Activated CD8-positive, alpha-beta T cell treated with anti-CD3 and anti-CD28 coated beads, Interleukin-2, amount 10 ng/mL, durations not matched to agents 7 days and 5 days (primary cell): ENCODE measurements at regions not wholly inside any gene's neighbourhood (a gene's known extent, or its start where the extent isn't known, plus 50 kb on each side); places are given as distances from the start of the nearest gene placed in this dataset.

Source experiments
- ATAC-seq: fragments of 150-1000 bp; cut with Tn5 transposase; one replicate; pipeline ENCODE4 v1.10.0; 2021; ENCODE audit warnings: moderate library complexity
- CTCF ChIA-PET: fragments of 350-600 bp; sonication (Branson Sonifier 250); formaldehyde crosslinking; loops from one replicate; lab custom pipeline; 2021; ENCODE audit warnings: antibody characterized with exemption; lab: Charles Lee
- POLR2A ChIA-PET: fragments of 350-600 bp; sonication (Branson Sonifier 250); formaldehyde crosslinking; loops from one replicate; lab custom pipeline; 2021; ENCODE audit warnings: antibody characterized with exemption; lab: Charles Lee
- DNase-seq: peaks from one replicate; pipeline ENCODE4 v3.0.0-alpha.2; 2020
- H3K27ac Mint-ChIP-seq: one replicate; pipeline ENCODE4 v1.8.0; 2021; ENCODE audit warnings: mild to moderate bottlenecking, mixed read lengths
- H3K27me3 Mint-ChIP-seq: one replicate; pipeline ENCODE4 v1.8.0; 2021; ENCODE audit warnings: low read depth, mixed read lengths
- H3K36me3 Mint-ChIP-seq: one replicate; pipeline ENCODE4 v1.8.0; 2021; ENCODE audit warnings: low read depth, mixed read lengths
- H3K4me1 Mint-ChIP-seq: one replicate; pipeline ENCODE4 v1.8.0; 2021; ENCODE audit warnings: low read depth, mixed read lengths
- H3K4me3 Mint-ChIP-seq: one replicate; pipeline ENCODE4 v1.8.0; 2021; ENCODE audit warnings: mild to moderate bottlenecking, mixed read lengths
- H3K9me3 Mint-ChIP-seq: one replicate; pipeline ENCODE4 v1.8.0; 2022; ENCODE audit warnings: mixed read lengths; ENCODE audit not compliant: insufficient read depth

- Mint-ChIP-seq H3K36me3 (no peaks in the 10 kb centered on the region), H3K4me3 (no peak overlapping the region), H3K9me3 (no peaks in the 10 kb centered on the region), H3K27me3 (no peaks in the 10 kb centered on the region), H3K27ac (no peak overlapping the region), H3K4me1 (no peaks in the 10 kb centered on the region)
- DNase-seq (no peak), ATAC-seq (no peak)
- POLR2A ChIA-PET: no interaction called here
- CTCF ChIA-PET: interaction anchor here (0.9 kb wide), 1 partner anchor 78 kb away, joined by 3 read pairs; no protein-coding TSS in a partner anchor
Measured at GRCh38 chr12:81843599-81843998, 84.4 kb upstream of the PPFIA2 start.

DNA sequence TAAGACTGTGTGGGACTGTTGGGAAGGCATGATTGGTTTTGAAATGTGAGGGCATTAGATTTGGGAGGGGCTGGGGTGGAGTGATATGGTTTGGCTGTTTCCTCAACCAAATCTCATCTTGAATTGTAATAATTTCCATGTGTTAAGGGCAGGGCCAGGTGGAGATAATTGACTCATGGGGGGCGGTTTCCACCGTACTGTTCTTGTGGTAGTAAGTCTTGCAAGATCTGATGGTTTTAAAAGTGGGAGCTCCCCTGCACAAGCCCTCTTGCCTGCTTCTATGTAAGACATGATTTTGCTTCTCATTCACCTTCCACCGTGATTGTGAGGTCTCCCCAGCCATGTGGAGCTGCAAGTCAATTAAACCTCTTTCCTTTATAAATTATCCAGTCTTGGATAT is 76.6 kb upstream of the PPFIA2 start:
- no peak for DNase-seq
- Mint-ChIP-seq H3K27ac (no peak overlapping the region), H3K27me3 (no peaks in the 10 kb centered on the region), H3K36me3 (no peaks in the 10 kb centered on the region), H3K9me3 (no peaks in the 10 kb centered on the region), H3K4me3 (no peak overlapping the region), H3K4me1 (no peaks in the 10 kb centered on the region)
- CTCF ChIA-PET: no interaction called here
- POLR2A ChIA-PET: no interaction called here
- ATAC-seq: no peak

GRCh38 chr12:81819991-81820633 is 61.0 kb upstream of the PPFIA2 start:
- DNase-seq (no peak), ATAC-seq (no peak)
- H3K4me1 Mint-ChIP-seq: peaks cover 9% of the 10 kb centered on the region
- no peak overlapping the region for H3K4me3 Mint-ChIP-seq
- no peaks in the 10 kb centered on the region for H3K27me3 Mint-ChIP-seq
- H3K9me3 Mint-ChIP-seq: no peaks in the 10 kb centered on the region
- H3K36me3 Mint-ChIP-seq: no peaks in the 10 kb centered on the region
- CTCF ChIA-PET: no interaction called here
- POLR2A ChIA-PET: no interaction called here
- no peak overlapping the region for H3K27ac Mint-ChIP-seq

- ATAC-seq: no peak
- H3K36me3 Mint-ChIP-seq: no peaks in the 10 kb centered on the region
- H3K4me1 Mint-ChIP-seq: peaks cover 15% of the 10 kb centered on the region
- H3K27ac Mint-ChIP-seq: no peak overlapping the region
- no peaks in the 10 kb centered on the region for H3K27me3 Mint-ChIP-seq
- ChIA-PET POLR2A (no interaction called here), CTCF (no interaction called here)
- no peak overlapping the region for H3K4me3 Mint-ChIP-seq
- H3K9me3 Mint-ChIP-seq: peaks cover 3% of the 10 kb centered on the region
- no peak for DNase-seq
Measured at GRCh38 chr12:81815611-81816010, 56.5 kb upstream of the PPFIA2 start.

DNA sequence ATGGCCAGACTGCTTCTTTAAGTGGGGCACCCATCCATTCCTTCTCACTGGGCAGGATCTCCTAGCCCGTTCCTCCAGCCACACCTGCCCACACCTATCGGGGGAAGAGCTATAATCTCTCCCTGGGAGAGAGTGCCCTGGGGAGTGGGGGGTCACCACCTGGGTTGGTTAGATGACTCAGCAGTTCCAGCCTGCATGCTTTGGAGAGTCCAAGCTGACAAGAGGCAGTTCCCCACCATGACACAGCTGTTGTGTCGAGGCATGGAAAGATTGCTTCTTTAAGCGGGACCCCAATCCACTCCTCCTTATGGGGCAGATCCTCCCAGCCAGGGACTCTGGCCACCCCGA is 52.6 kb upstream of the PPFIA2 start:
- ATAC-seq (no peak), DNase-seq (no peak)
- ChIA-PET POLR2A (no interaction called here), CTCF (no interaction called here)
- Mint-ChIP-seq H3K4me3 (no peak overlapping the region), H3K27me3 (no peaks in the 10 kb centered on the region), H3K27ac (no peak overlapping the region), H3K4me1 (peaks cover 23% of the 10 kb centered on the region), H3K36me3 (no peaks in the 10 kb centered on the region), H3K9me3 (peaks cover 3% of the 10 kb centered on the region)

DNA sequence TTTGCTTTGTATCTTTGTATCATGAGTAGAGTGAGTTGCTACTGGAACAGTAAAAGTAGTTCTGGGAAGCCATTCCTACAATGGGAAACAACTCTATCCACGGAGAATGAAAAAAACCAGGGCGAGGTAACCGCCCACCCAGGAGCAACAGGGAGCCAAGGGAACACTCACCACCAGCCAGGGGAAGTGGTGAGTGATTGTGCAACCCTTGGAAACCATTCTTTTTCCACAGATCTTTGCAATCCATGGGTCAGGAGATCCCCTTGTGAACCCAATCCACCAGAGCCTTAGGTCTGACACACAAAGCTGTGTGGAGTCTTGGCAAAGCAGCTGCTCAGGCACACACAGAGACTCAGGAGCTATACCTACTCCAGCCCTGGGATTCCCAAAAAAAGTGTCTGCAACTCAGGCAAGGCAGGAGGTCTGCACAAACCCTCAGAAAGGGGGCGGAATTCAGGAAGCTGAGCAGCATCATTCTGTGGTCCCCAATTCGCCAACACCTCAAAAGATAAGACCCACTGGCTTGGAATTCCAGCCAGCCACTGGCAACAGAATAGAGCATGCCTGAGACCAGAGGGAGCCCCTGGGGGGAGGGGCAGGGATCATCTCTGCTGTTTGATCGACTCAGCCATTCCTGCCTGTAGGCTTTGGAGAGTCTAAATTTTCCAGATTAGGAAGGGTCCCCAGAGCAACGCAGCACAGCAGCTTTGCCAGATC is 52.1 kb upstream of the PPFIA2 start:
- POLR2A ChIA-PET: no interaction called here
- H3K27ac Mint-ChIP-seq: no peak overlapping the region
- CTCF ChIA-PET: no interaction called here
- peaks cover 23% of the 10 kb centered on the region for H3K4me1 Mint-ChIP-seq
- DNase-seq: no peak
- H3K4me3 Mint-ChIP-seq: no peak overlapping the region
- H3K36me3 Mint-ChIP-seq: no peaks in the 10 kb centered on the region
- no peaks in the 10 kb centered on the region for H3K27me3 Mint-ChIP-seq
- H3K9me3 Mint-ChIP-seq: peaks cover 3% of the 10 kb centered on the region
- ATAC-seq: no peak

- Mint-ChIP-seq H3K36me3 (no peaks in the 10 kb centered on the region), H3K27ac (no peak overlapping the region), H3K4me3 (no peak overlapping the region), H3K9me3 (peaks cover 3% of the 10 kb centered on the region), H3K4me1 (peaks cover 13% of the 10 kb centered on the region), H3K27me3 (no peaks in the 10 kb centered on the region)
- DNase-seq (no peak), ATAC-seq (no peak)
- ChIA-PET CTCF (no interaction called here), POLR2A (no interaction called here)
Measured at GRCh38 chr12:81809829-81810595, 50.9 kb upstream of the PPFIA2 start.

- CTCF ChIA-PET: no interaction called here
Measured at GRCh38 chr12:81809113-81809777, 50.1 kb upstream of the PPFIA2 start.

More at GRCh38 chr12:81809113-81809777, 50.1 kb upstream of the PPFIA2 start:
- no peak for ATAC-seq
- Mint-ChIP-seq H3K4me1 (peaks cover 12% of the 10 kb centered on the region), H3K36me3 (no peaks in the 10 kb centered on the region), H3K27ac (no peak overlapping the region), H3K27me3 (no peaks in the 10 kb centered on the region), H3K4me3 (no peak overlapping the region), H3K9me3 (peaks cover 3% of the 10 kb centered on the region)
- POLR2A ChIA-PET: no interaction called here
- DNase-seq: no peak
